GM19023 (cell line): ENCODE measurements at regions not wholly inside any gene's neighbourhood (a gene's known extent, or its start where the extent isn't known, plus 50 kb on each side); places are given as distances from the start of the nearest gene placed in this dataset.
"Not testable (repeated sequence)": the region's sequence is repeated elsewhere in the genome, so short reads cannot be mapped to it uniquely, and the experiment has no call there.

Source experiments
- ATAC-seq: cut with Tn5 transposase; IDR thresholded peaks from one replicate; pipeline ENCODE4 v1.9.1; 2021; ENCODE audit warnings: mild to moderate bottlenecking, moderate library complexity; ENCODE audit not compliant: unreplicated experiment

GRCh38 chr16:73965591-73965990 lies 331.0 kb upstream of the PSMD7 start:
- ATAC-seq: no peak

- no peak for ATAC-seq
Measured at GRCh38 chr16:73956587-73957494, 339.8 kb upstream of the PSMD7 start.

GRCh38 chr16:73955702-73956101 lies 340.9 kb upstream of the PSMD7 start:
- ATAC-seq: no peak

DNA sequence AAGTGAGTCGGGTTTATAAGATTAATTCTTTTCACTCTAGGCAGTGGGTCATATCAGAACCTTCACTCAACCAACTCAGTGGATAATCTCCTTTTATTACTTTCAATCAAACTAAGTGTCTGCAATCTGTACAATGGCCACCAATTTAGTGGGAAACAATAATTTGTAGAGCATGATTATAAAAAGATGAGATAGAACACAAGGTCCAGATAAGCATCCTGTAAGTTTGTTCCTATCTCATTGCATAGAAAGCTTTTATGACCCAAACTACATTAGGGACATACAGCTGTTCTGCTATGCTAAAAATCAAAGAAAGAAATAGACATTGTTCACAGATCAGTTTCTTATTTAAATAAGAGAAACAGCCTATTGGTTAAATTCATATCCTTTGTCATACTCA lies 341.4 kb upstream of the PSMD7 start:
- ATAC-seq: no peak

DNA sequence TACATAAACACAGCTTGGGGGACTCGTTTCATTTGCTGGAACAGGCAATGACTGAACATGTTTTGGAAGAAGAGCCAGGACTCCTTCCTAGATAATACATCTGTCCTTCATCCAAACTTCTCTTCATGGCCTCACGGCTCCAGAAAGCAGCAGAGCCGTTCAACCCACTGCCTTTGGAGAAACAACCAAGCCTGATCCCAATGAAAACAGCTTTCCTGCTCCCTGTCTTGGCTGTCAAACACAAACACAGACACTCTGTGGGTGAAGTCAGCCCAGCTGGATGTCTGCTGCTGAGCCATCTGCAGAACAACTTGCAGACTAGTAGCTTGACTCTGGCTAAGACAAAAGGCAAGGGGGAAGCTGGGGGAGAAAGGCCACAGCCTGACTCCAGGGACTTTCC lies 345.1 kb upstream of the PSMD7 start:
- no peak for ATAC-seq

DNA sequence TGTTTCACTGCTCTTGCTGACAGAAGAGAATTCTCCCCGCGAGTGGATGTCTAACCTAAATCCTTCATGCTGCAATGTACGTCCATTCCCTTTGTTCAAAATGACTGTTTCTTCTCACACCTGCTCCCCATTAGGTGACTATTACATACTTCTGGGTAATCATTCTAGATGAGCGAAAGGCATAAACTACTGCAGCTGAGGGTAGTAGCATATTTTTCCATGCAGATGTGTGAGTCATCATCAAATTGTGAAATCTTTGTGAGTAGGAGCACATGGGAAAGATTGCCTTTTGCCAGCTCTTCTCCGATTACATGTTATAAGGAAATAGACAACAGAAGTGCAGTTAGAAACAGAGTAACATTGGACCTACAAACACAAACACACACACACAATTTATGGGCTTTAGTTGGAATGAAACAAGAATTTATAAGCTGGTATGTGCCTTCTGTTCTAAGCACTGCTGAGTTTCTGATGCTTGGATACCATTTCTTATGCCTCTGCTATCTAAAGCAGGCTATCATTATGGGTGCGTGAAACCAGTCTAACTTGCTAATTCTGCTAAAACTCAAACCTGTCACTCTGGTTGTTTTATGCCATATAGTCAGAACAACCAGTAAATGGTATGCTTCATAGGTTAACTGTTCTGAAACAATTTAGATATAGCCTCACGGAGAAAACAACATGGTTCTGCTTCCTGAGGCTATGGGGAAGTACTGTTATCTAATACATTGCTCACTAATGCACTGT lies 346.9 kb upstream of the PSMD7 start:
- no peak for ATAC-seq

- no peak for ATAC-seq
Measured at GRCh38 chr16:73945631-73946030, 351.0 kb upstream of the PSMD7 start.

- ATAC-seq: not testable (repeated sequence)
Measured at GRCh38 chr16:73943184-73943583, 353.4 kb upstream of the PSMD7 start.

DNA sequence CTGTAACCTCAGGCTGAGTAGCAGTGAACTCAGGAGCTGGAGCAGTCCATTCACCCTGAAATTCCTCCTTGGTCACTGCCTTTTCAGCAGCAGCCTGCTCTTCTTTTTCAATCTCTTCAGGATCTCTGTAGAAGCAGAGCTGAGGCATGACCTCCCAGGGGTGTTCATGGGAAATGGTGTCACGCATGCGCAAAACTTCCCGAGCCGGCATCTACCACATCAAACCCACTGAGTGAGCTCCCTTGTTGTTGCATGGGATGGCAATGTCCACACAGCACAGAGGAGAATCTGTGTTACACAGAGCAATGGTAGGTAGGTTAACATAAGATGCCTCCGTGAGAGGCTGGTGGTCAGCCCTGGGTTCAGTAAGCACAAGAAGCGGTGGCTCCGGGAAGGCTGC lies 355.8 kb upstream of the PSMD7 start:
- not testable (repeated sequence) for ATAC-seq

DNA sequence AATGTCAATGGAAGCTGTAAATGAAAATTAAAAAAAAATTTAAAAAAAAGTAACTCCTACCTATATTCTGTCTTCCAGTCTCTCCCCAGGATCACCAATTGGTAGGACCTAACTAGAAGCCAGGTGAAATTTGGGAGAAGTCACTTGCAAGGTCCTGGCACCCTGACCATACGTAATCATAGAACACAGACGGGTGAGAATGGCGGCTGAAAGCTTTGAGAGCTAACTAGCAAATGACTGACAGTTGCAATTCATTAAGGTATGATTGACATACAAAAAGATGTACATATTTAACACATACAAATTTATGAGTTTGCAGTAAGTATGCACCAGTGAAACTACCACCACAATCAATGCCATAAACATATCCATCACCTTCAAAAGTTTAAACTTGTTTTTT lies 372.7 kb upstream of the PSMD7 start:
- ATAC-seq: no peak

DNA sequence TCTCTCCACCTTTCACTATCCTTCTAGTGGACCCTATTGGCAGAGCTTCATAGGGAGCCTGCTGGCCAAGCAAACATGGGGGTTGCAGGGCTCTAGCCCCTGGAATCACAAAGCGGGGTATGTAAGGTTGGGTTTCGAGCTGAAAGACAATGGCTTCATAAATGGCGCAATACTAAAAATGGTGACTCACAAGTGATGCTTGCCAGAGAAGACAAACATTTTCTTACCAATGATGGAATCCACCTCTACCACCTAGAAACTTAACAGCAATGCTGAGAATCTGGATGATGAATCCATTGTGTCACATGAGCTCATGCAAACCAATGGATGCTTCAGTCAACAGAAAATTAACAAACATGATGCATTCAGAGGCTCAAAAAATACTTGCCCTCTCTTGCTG lies 375.3 kb upstream of the PSMD7 start:
- no peak for ATAC-seq

GRCh38 chr16:73916829-73917594 lies 379.6 kb upstream of the PSMD7 start:
- ATAC-seq: no peak

DNA sequence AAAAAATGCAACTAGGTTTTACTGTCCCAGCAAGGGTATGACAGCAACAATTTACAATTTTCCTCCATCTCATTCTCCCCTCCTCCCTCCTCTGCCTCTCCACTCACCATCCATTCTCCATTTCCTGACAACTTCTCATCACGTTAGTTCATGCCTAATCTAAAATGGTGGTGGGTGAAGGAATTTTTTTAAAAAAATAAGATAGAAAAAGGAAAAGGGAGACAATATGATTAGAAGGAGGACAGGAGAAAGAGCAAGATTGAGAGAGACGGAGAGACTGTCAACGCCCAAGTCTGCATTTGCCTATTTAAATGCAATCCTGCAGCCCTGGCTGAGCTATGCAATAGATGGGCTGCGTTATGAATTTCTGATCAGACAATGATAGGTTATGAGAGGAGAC lies 380.7 kb upstream of the PSMD7 start:
- no peak for ATAC-seq

- no peak for ATAC-seq
Measured at GRCh38 chr16:73915140-73915539, 381.5 kb upstream of the PSMD7 start.

DNA sequence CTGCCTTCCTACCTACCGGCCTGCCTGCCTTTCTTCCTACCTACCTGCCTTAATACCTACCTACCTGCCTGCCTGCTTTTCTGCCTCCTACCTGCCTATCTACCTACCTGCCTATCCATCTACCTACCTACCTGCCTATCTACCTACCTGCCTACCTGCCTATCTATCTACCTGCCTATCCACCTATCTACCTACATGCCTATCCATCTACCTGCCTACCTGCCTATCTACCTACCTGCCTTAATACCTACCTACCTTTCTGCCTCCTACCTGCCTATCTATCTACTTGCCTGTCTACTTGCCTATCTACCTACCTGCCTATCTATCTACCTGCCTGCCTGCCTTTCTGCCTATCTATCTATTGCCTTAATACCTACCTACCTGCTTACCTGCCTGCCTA lies 383.8 kb upstream of the PSMD7 start:
- no peak for ATAC-seq

GRCh38 chr16:73912281-73912680 lies 384.3 kb upstream of the PSMD7 start:
- no peak for ATAC-seq

DNA sequence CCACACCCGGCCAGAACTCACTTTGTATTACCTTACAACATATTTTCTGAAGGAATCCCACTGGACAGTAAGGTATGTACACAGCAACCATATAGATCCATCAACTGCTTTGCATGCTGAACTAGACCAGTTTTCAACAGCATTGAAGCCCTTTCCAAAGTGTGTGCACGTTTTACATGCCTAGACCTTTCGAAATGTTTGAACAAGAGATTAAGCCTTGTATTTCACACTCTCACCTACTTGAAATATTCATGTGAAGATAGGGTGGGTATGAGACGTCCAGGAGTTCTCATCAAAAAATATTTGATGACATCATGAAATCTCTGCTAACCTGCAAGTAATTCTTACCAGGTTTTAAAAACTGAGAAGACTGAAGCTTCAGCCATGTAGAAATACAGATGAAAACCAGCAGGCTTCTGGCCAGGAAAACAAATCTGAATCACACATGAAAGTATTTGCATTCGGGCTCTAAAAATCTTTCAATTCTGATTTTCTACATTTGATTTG lies 387.0 kb upstream of the PSMD7 start:
- no peak for ATAC-seq

GRCh38 chr16:73891129-73891542 lies 405.5 kb upstream of the PSMD7 start:
- no peak for ATAC-seq

DNA sequence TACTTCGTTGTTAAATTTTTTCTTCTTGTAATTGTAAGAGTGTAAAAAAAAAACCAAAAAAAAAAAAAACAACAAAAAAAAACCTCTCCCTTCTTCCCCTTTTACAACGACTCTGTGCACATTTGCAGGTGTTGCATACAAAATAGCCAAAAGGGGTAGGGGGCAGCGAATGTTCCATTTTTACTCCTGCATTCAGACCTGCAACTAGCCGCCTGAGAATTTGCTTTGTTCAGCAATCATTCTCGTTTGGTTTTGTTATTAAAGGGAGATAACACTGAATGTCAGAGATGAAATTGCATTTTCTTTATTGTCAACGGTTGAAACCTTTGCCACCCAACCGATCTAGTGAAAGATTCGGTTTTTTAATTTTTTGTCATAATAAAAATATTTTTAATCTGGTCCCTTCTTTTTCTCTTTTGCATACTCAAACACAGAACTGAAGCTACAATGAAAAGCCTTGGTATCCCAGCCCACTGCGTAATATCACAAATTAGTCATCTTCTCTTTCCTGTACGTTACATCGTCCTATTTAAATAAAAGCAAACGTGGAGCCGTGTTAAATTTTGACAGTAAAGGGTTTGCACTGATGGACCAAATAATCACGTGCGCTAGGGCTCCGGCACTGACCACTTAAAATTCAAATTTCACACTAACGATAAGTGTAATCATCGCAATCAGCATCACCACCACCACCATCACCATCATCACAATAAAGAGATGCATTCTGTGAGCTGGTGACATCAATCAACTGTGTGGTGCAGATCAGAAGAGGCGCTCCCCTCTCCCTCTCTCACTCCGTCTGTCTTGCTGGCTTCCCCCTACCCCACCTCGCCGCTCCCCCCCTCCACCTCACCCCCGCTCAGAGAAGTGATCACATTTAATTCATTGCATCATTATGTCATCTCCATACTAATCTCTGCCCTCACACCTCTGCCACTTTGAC lies 406.2 kb upstream of the PSMD7 start:
- no peak for ATAC-seq

DNA sequence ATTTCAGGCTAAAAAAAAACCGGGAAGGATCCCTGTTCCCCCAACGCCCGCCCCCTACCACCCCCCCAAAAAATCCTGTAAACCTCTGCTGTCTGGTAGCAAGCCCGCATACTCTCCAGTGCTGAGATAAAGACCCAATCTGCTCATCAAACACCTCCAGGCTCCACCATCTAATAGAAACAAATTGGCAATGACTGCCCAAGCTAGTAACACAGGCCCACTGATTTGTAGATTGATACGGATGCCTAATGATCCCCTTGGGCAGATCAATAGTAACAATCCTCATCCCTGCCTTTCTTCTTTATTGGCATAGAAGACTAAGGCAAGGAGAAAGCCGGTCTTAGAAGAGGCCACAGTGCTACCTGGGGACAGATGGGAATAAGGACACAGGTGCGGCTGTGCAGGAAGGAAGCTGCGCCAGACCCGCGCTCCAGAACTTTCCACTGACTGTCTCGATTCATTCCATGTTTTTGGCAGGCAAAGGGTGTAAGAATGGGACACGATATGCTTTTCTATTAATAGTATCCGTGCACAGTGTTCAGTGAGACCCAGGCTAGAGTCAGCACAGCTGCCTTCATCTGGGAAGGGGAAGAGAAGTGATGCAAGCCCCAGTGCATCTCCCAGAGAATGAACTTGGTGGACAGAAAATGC lies 407.6 kb upstream of the PSMD7 start:
- ATAC-seq: no peak
